ENCODE measurements at regions not wholly inside any gene's neighbourhood (a gene's known extent, or its start where the extent isn't known, plus 50 kb on each side); places are given as distances from the start of the nearest gene placed in this dataset.
"Not testable (repeated sequence)": the region's sequence is repeated elsewhere in the genome, so short reads cannot be mapped to it uniquely, and the experiment has no call there.

DNA sequence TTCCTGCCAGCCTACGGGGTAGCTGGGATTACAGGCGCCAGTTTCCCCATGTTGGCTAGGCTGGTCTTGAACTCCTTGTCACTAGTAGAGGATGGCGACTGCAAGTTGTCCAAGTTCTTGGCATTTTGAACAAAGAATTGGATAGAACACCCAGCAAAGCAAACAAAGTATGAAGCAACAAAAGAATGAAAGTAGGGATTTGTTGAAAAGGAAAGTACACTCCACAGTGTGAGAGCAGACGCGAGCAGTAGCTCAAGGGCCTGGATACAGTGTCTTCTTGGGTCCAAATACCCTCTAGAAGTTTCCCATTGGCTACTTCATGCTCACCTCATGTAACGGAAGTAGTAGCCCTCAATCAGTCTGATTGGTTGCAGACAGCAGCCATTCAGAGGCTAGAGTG, 152.2 kb downstream of the CCER1 start:
- ATAC-seq (ENCODE audit: low read depth in 2 of 2) (no peak), DNase-seq (no peak)
- Histone ChIP-seq H3K4me3 (ENCODE audit: low read depth, low read length) (no peak overlapping the region), H3K27ac (ENCODE audit: insufficient read depth, low read length, poor library complexity, severe bottlenecking) (no peak overlapping the region), H3K36me3 (ENCODE audit: control insufficient read depth, insufficient read depth, low read length) (no peaks in the 10 kb centered on the region), H3K4me1 (ENCODE audit: control insufficient read depth, insufficient read depth, low read length, poor library complexity, severe bottlenecking) (no peaks in the 10 kb centered on the region), H3K9me3 (ENCODE audit: control insufficient read depth in 2 of 2, low read length in 2 of 2) (no peaks in the 10 kb centered on the region), H3K27me3 (ENCODE audit: control insufficient read depth, insufficient read depth, low read length) (no peaks in the 10 kb centered on the region)
- H3K27ac Mint-ChIP-seq: no peak overlapping the region
- H3K9me3 Mint-ChIP-seq: peaks cover 0 to 6% (median 0%) of the 10 kb centered on the region in 7 donors
- H3K36me3 Mint-ChIP-seq: no peaks in the 10 kb centered on the region
- no peaks in the 10 kb centered on the region for H3K27me3 Mint-ChIP-seq
- no peaks in the 10 kb centered on the region for H3K4me1 Mint-ChIP-seq
- no peak overlapping the region for H3K4me3 Mint-ChIP-seq

DNA sequence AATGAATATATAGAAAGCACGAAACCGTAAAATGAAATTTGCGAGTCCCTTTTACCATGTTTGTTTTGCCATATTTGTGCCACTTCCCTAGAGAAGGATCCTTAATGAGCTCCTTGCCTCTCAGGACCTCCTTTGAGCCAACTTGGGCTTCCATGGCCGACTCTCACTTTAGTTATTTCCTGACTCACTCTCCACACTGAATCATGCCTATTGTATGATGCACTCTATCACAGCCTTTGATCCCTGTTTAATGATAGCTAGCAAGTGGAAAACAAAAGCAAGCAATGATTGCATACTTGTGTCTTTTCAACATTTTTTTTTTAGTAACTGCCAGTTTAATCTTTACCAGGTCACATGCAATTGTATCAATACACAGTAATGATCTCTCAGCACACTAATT, 153.2 kb downstream of the CCER1 start:
- no peaks in the 10 kb centered on the region for H3K4me1 Mint-ChIP-seq
- no peaks in the 10 kb centered on the region for H3K36me3 Mint-ChIP-seq
- H3K36me3 ChIP-seq (ENCODE audit: control insufficient read depth, insufficient read depth, low read length): no peaks in the 10 kb centered on the region
- H3K9me3 ChIP-seq (ENCODE audit: control insufficient read depth in 2 of 2, low read length in 2 of 2): no peaks in the 10 kb centered on the region
- ATAC-seq (ENCODE audit: low read depth in 2 of 2): no peak
- no peaks in the 10 kb centered on the region for H3K4me1 ChIP-seq (ENCODE audit: control insufficient read depth, insufficient read depth, low read length, poor library complexity, severe bottlenecking)
- no peak overlapping the region for H3K27ac ChIP-seq (ENCODE audit: insufficient read depth, low read length, poor library complexity, severe bottlenecking)
- H3K4me3 ChIP-seq (ENCODE audit: low read depth, low read length): no peak overlapping the region
- H3K27me3 Mint-ChIP-seq: no peaks in the 10 kb centered on the region
- no peak for DNase-seq
- no peak overlapping the region for H3K27ac Mint-ChIP-seq
- no peaks in the 10 kb centered on the region for H3K27me3 ChIP-seq (ENCODE audit: control insufficient read depth, insufficient read depth, low read length)
- no peak overlapping the region for H3K4me3 Mint-ChIP-seq
- peaks cover 0 to 6% (median 1%) of the 10 kb centered on the region in 7 donors for H3K9me3 Mint-ChIP-seq

DNA sequence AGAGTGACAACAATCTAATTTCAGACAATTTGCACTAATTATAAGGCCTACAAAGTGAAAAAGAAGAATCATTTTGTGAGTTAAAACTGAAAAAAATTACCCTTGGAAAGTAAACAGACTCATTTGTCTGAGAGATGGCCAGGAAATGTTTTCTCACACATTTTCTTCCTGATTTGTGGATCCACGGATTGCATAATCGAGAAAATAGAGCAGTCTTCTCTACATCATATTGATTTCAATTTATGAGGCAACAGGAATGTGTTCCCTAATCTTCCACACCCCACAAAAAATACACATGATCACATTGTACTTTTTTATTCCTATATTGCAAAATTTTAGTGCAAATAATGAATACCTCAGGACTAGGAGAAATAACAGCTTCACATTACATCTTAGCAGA, 160.8 kb downstream of the CCER1 start:
- ATAC-seq (ENCODE audit: low read depth in 2 of 2) (no peak), DNase-seq (no peak)
- H3K4me3 Mint-ChIP-seq: no peak overlapping the region
- Histone ChIP-seq H3K9me3 (ENCODE audit: control insufficient read depth in 2 of 2, low read length in 2 of 2) (no peaks in the 10 kb centered on the region), H3K27ac (ENCODE audit: insufficient read depth, low read length, poor library complexity, severe bottlenecking) (no peak overlapping the region), H3K4me1 (ENCODE audit: control insufficient read depth, insufficient read depth, low read length, poor library complexity, severe bottlenecking) (no peaks in the 10 kb centered on the region), H3K4me3 (ENCODE audit: low read depth, low read length) (no peak overlapping the region), H3K27me3 (ENCODE audit: control insufficient read depth, insufficient read depth, low read length) (no peaks in the 10 kb centered on the region), H3K36me3 (ENCODE audit: control insufficient read depth, insufficient read depth, low read length) (no peaks in the 10 kb centered on the region)
- no peaks in the 10 kb centered on the region for H3K4me1 Mint-ChIP-seq
- no peaks in the 10 kb centered on the region for H3K27me3 Mint-ChIP-seq
- no peak overlapping the region for H3K27ac Mint-ChIP-seq
- no peaks in the 10 kb centered on the region for H3K36me3 Mint-ChIP-seq
- H3K9me3 Mint-ChIP-seq: peaks cover 0 to 4% (median 3%) of the 10 kb centered on the region in 7 donors

- not testable (repeated sequence) for H3K4me3 ChIP-seq (ENCODE audit: low read depth, low read length); H3K9me3 Mint-ChIP-seq; H3K4me3 Mint-ChIP-seq; H3K9me3 ChIP-seq (ENCODE audit: control insufficient read depth in 2 of 2, low read length in 2 of 2); H3K36me3 Mint-ChIP-seq; DNase-seq; H3K27ac Mint-ChIP-seq; H3K36me3 ChIP-seq (ENCODE audit: control insufficient read depth, insufficient read depth, low read length); H3K4me1 ChIP-seq (ENCODE audit: control insufficient read depth, insufficient read depth, low read length, poor library complexity, severe bottlenecking); ATAC-seq (ENCODE audit: low read depth in 2 of 2); H3K27ac ChIP-seq (ENCODE audit: insufficient read depth, low read length, poor library complexity, severe bottlenecking); H3K27me3 ChIP-seq (ENCODE audit: control insufficient read depth, insufficient read depth, low read length); H3K4me1 Mint-ChIP-seq; H3K27me3 Mint-ChIP-seq
Observed at GRCh38 chr12:90792718-90793117, 162.3 kb downstream of the CCER1 start.

DNA sequence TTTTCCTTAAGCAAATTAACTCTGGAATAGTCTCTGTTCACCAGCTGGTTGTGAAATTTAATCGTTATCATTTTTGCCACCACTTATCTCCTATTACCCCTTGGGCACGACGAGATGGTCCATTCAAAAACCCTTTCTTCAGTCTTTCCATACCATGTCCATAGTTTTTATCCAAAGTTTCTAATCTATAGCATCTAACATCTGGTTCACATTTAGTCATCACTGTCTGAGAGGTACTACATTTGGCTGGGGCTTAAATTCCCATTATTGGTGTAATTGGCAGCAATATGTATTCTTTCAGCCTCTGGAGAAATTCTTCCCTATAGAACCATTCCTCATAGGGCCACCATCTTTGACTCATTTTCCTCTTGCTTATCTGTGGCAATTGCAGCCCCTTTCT, 163.5 kb downstream of the CCER1 start:
- DNase-seq: no peak
- H3K27ac ChIP-seq (ENCODE audit: insufficient read depth, low read length, poor library complexity, severe bottlenecking): no peak overlapping the region
- Mint-ChIP-seq H3K27ac (no peak overlapping the region), H3K4me1 (no peaks in the 10 kb centered on the region), H3K9me3 (peaks cover 0 to 4% (median 3%) of the 10 kb centered on the region in 7 donors), H3K27me3 (no peaks in the 10 kb centered on the region), H3K36me3 (no peaks in the 10 kb centered on the region), H3K4me3 (no peak overlapping the region)
- no peaks in the 10 kb centered on the region for H3K4me1 ChIP-seq (ENCODE audit: control insufficient read depth, insufficient read depth, low read length, poor library complexity, severe bottlenecking)
- no peaks in the 10 kb centered on the region for H3K27me3 ChIP-seq (ENCODE audit: control insufficient read depth, insufficient read depth, low read length)
- no peaks in the 10 kb centered on the region for H3K36me3 ChIP-seq (ENCODE audit: control insufficient read depth, insufficient read depth, low read length)
- H3K9me3 ChIP-seq (ENCODE audit: control insufficient read depth in 2 of 2, low read length in 2 of 2): no peaks in the 10 kb centered on the region
- H3K4me3 ChIP-seq (ENCODE audit: low read depth, low read length): no peak overlapping the region
- no peak for ATAC-seq (ENCODE audit: low read depth in 2 of 2)

DNA sequence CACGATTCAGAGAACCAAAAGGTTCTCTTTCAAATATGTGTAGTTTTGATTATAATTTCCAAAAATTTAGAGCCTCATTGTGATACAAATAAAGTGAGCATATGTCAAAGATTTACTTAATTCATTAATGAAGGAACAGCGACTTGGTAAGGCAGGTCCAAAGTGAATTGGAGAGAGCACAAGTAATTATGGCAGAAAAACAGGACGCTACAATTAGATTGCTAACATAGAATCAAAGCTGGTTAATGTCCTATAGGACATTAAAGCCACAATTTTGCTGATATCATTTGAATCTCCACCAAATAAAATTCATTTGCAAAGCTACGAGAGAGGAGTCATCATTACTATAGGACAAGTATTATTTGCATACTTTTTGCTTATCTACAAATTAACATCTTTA, 164.2 kb downstream of the CCER1 start:
- Mint-ChIP-seq H3K4me1 (no peaks in the 10 kb centered on the region), H3K27me3 (no peaks in the 10 kb centered on the region), H3K9me3 (peaks cover 0 to 4% (median 2%) of the 10 kb centered on the region in 7 donors), H3K36me3 (no peaks in the 10 kb centered on the region), H3K27ac (no peak overlapping the region), H3K4me3 (no peak overlapping the region)
- Histone ChIP-seq H3K27ac (ENCODE audit: insufficient read depth, low read length, poor library complexity, severe bottlenecking) (no peak overlapping the region), H3K9me3 (ENCODE audit: control insufficient read depth in 2 of 2, low read length in 2 of 2) (no peaks in the 10 kb centered on the region), H3K4me3 (ENCODE audit: low read depth, low read length) (no peak overlapping the region), H3K36me3 (ENCODE audit: control insufficient read depth, insufficient read depth, low read length) (no peaks in the 10 kb centered on the region), H3K4me1 (ENCODE audit: control insufficient read depth, insufficient read depth, low read length, poor library complexity, severe bottlenecking) (no peaks in the 10 kb centered on the region), H3K27me3 (ENCODE audit: control insufficient read depth, insufficient read depth, low read length) (no peaks in the 10 kb centered on the region)
- DNase-seq (no peak), ATAC-seq (ENCODE audit: low read depth in 2 of 2) (no peak)

DNA sequence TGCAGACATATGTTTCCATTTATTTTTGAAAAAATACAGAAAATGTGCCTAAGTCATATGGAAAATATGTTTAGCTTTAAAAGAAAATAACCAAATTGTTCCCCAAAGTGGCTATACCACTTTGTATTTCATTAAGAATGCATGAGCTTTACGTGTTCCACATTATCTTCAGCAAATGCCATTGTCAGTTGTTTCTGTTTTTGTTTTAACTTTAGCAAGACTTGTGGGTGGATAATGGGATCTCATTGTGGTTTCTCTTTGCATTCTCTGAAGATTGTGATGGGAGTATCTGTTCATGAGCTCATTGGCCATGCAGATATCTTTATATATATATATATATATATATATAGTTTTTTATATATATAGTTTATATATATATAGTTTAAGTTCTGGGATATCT, 181.5 kb downstream of the CCER1 start:
- no peaks in the 10 kb centered on the region for H3K27me3 ChIP-seq (ENCODE audit: control insufficient read depth, insufficient read depth, low read length)
- DNase-seq: no peak
- no peak overlapping the region for H3K4me3 ChIP-seq (ENCODE audit: low read depth, low read length)
- Mint-ChIP-seq H3K27ac (no peak overlapping the region), H3K27me3 (no peaks in the 10 kb centered on the region), H3K4me1 (no peaks in the 10 kb centered on the region), H3K36me3 (no peaks in the 10 kb centered on the region), H3K9me3 (peaks cover 0 to 6% (median 0%) of the 10 kb centered on the region in 7 donors), H3K4me3 (no peak overlapping the region)
- H3K27ac ChIP-seq (ENCODE audit: insufficient read depth, low read length, poor library complexity, severe bottlenecking): no peak overlapping the region
- no peaks in the 10 kb centered on the region for H3K36me3 ChIP-seq (ENCODE audit: control insufficient read depth, insufficient read depth, low read length)
- H3K4me1 ChIP-seq (ENCODE audit: control insufficient read depth, insufficient read depth, low read length, poor library complexity, severe bottlenecking): no peaks in the 10 kb centered on the region
- H3K9me3 ChIP-seq (ENCODE audit: control insufficient read depth in 2 of 2, low read length in 2 of 2): no peaks in the 10 kb centered on the region
- no peak for ATAC-seq (ENCODE audit: low read depth in 2 of 2)

- Mint-ChIP-seq H3K4me1 (no peaks in the 10 kb centered on the region), H3K9me3 (peaks cover 0 to 4% (median 0%) of the 10 kb centered on the region in 7 donors), H3K4me3 (no peak overlapping the region), H3K27ac (no peak overlapping the region), H3K27me3 (no peaks in the 10 kb centered on the region), H3K36me3 (no peaks in the 10 kb centered on the region)
- H3K27me3 ChIP-seq (ENCODE audit: control insufficient read depth, insufficient read depth, low read length): no peaks in the 10 kb centered on the region
- ATAC-seq (ENCODE audit: low read depth in 2 of 2) (no peak), DNase-seq (no peak)
- no peaks in the 10 kb centered on the region for H3K9me3 ChIP-seq (ENCODE audit: control insufficient read depth in 2 of 2, low read length in 2 of 2)
- no peaks in the 10 kb centered on the region for H3K4me1 ChIP-seq (ENCODE audit: control insufficient read depth, insufficient read depth, low read length, poor library complexity, severe bottlenecking)
- no peak overlapping the region for H3K4me3 ChIP-seq (ENCODE audit: low read depth, low read length)
- no peaks in the 10 kb centered on the region for H3K36me3 ChIP-seq (ENCODE audit: control insufficient read depth, insufficient read depth, low read length)
- H3K27ac ChIP-seq (ENCODE audit: insufficient read depth, low read length, poor library complexity, severe bottlenecking): no peak overlapping the region
Observed at GRCh38 chr12:90770861-90771260, 184.1 kb downstream of the CCER1 start.

All from CD4-positive, CD25-positive, alpha-beta regulatory T cell (primary cell).